CD4-positive, alpha-beta T cell (primary cell): ENCODE measurements at regions not wholly inside any gene's neighbourhood (a gene's known extent, or its start where the extent isn't known, plus 50 kb on each side); places are given as distances from the start of the nearest gene placed in this dataset.
A peak's percentile ranks its signal among the peaks of the same experiment; 100 is the strongest.
"Not testable (repeated sequence)": the region's sequence is repeated elsewhere in the genome, so short reads cannot be mapped to it uniquely, and the experiment has no call there.

Experiments
- ATAC-seq: fragments of 200-7000 bp; cut with Tn5 transposase; one replicate; pipeline ENCODE4 v1.10.0; 2022; ENCODE audit warnings: mild to moderate bottlenecking; ENCODE audit not compliant: poor library complexity
- CTCF ChIA-PET: fragments of 350-600 bp; sonication (Branson Sonifier 250); formaldehyde crosslinking; loops from one replicate; lab custom pipeline; 2021; ENCODE audit warnings: antibody characterized with exemption, inconsistent platforms; lab: Charles Lee
- POLR2A ChIA-PET: fragments of 350-600 bp; sonication (Branson Sonifier 250); formaldehyde crosslinking; loops from one replicate; lab custom pipeline; 2021; ENCODE audit warnings: antibody characterized with exemption, inconsistent platforms; lab: Charles Lee
- DNase-seq, 14 experiments: peaks; one replicate each; pipeline ENCODE4 v3.0.0-alpha.2; 2013 to 2020; ENCODE audit warnings: mixed read lengths in 2 of 14
- H3K27ac ChIP-seq, 2 donors: one replicate each; pipeline versions ENCODE4 v1.5.1 to v1.7.0; 2013; ENCODE audit warnings: low read length in 2 of 2, low read depth in 1 of 2, mild to moderate bottlenecking in 1 of 2
- H3K27me3 ChIP-seq, 2 experiments: 1 replicate in 1 of 2; 2 replicates in 1 of 2; pipeline versions ENCODE4 v1.6.1 to v1.7.0; 2013; ENCODE audit warnings: low read length in 2 of 2, control low read depth in 1 of 2, mild to moderate bottlenecking in 1 of 2, moderate library complexity in 1 of 2; ENCODE audit not compliant: insufficient read depth in 2 of 2, control insufficient read depth in 1 of 2
- H3K36me3 ChIP-seq: one replicate; pipeline ENCODE4 v1.6.1; 2013; ENCODE audit warnings: low read length, control low read depth; ENCODE audit not compliant: insufficient read depth
- H3K4me1 ChIP-seq: one replicate; pipeline ENCODE4 v1.6.1; 2013; ENCODE audit warnings: low read length, control low read depth; ENCODE audit not compliant: insufficient read depth
- H3K4me3 ChIP-seq: one replicate; pipeline ENCODE4 v1.5.1; 2013; ENCODE audit warnings: mild to moderate bottlenecking, low read length, moderate library complexity
- H3K9me3 ChIP-seq, 2 experiments: 1 replicate in 1 of 2; 2 replicates in 1 of 2; pipeline versions ENCODE4 v1.6.1 to v1.7.0; 2013; ENCODE audit warnings: low read length in 2 of 2, mild to moderate bottlenecking in 2 of 2, control low read depth in 1 of 2, moderate library complexity in 1 of 2; ENCODE audit not compliant: control insufficient read depth in 1 of 2, insufficient read depth in 1 of 2
- H3K27ac Mint-ChIP-seq: one replicate; pipeline ENCODE4 v1.8.0; 2020; ENCODE audit warnings: mixed read lengths
- H3K27me3 Mint-ChIP-seq: one replicate; pipeline ENCODE4 v1.8.0; 2021; ENCODE audit warnings: mixed read lengths
- H3K36me3 Mint-ChIP-seq: one replicate; pipeline ENCODE4 v1.8.0; 2021; ENCODE audit warnings: low read depth, mixed read lengths
- H3K4me1 Mint-ChIP-seq: one replicate; pipeline ENCODE4 v1.8.0; 2021; ENCODE audit warnings: low read depth, mixed read lengths
- H3K4me3 Mint-ChIP-seq: one replicate; pipeline ENCODE4 v1.8.0; 2020; ENCODE audit warnings: mild to moderate bottlenecking, mixed read lengths
- H3K9me3 Mint-ChIP-seq: one replicate; pipeline ENCODE4 v1.8.0; 2020; ENCODE audit warnings: mixed read lengths
- CTCF ChIP-seq: fragments of 200-600 bp; IDR thresholded peaks from one replicate; pipeline ENCODE4 v1.8.0; 2022; ENCODE audit warnings: antibody characterized with exemption, mild to moderate bottlenecking
- intact Hi-C, 2 experiments: fragments of 100-400 bp; cut with DNase I in 1 of 2; cut with micrococcal nuclease in 1 of 2; formaldehyde crosslinking; loops; one replicate each; pipeline versions ENCODE4 v1.15.1 to v1.9.0; 2023 to 2025; cut with DNase I, micrococcal nuclease

GRCh38 chr6:27591699-27592480 lies 119.0 kb upstream of the ZNF184 start:
- H3K4me3 Mint-ChIP-seq: no peak overlapping the region
- TF ChIP-seq CTCF: no peak
- no peak overlapping the region for H3K27ac ChIP-seq
- ATAC-seq: no peak
- no peaks in the 10 kb centered on the region for H3K36me3 Mint-ChIP-seq
- DNase-seq: peak in 1 of 14 experiments; percentile 15
- intact Hi-C loops: loop anchor here in 1 of 2 experiments (5.0 kb wide), 1 partner anchor 80 kb away; no protein-coding TSS in a partner anchor
- ChIA-PET CTCF (interaction anchor here (1.0 kb wide), 1 partner anchor 17 kb away, joined by 3 read pairs; no protein-coding TSS in a partner anchor), POLR2A (interaction anchor here (0.6 kb wide), 1 partner anchor 758 kb away, joined by 3 read pairs; the partner anchor contains the start of gene ZKSCAN3)
- H3K9me3 ChIP-seq: peaks cover 0 to 14% of the 10 kb centered on the region in 2 experiments
- H3K36me3 ChIP-seq: no peaks in the 10 kb centered on the region
- no peaks in the 10 kb centered on the region for H3K4me1 Mint-ChIP-seq
- peaks cover 51% of the 10 kb centered on the region for H3K27me3 Mint-ChIP-seq
- H3K27me3 ChIP-seq: peaks cover 56 to 84% of the 10 kb centered on the region in 2 experiments
- H3K9me3 Mint-ChIP-seq: no peaks in the 10 kb centered on the region
- no peak overlapping the region for H3K4me3 ChIP-seq
- no peak overlapping the region for H3K27ac Mint-ChIP-seq
- H3K4me1 ChIP-seq: peaks cover 11% of the 10 kb centered on the region

- H3K4me3 ChIP-seq, intact Hi-C loops, H3K4me3 Mint-ChIP-seq, H3K4me1 Mint-ChIP-seq, CTCF ChIA-PET, POLR2A ChIA-PET, H3K27ac ChIP-seq, H3K27ac Mint-ChIP-seq, H3K4me1 ChIP-seq, H3K9me3 Mint-ChIP-seq, DNase-seq, H3K36me3 Mint-ChIP-seq, ATAC-seq, H3K36me3 ChIP-seq: not testable (repeated sequence)
- Histone ChIP-seq H3K9me3 (peaks cover 3 to 19% of the 10 kb centered on the region in 2 experiments), H3K27me3 (peaks cover 27 to 69% of the 10 kb centered on the region in 2 experiments)
- peaks cover 92% of the 10 kb centered on the region for H3K27me3 Mint-ChIP-seq
Measured at GRCh38 chr6:27585316-27585715, 112.4 kb upstream of the ZNF184 start.

GRCh38 chr6:27584326-27584725 lies 111.4 kb upstream of the ZNF184 start:
- no peaks in the 10 kb centered on the region for H3K4me1 Mint-ChIP-seq
- H3K27me3 ChIP-seq: peaks cover 24 to 71% of the 10 kb centered on the region in 2 experiments
- H3K27ac Mint-ChIP-seq: no peak overlapping the region
- no peaks in the 10 kb centered on the region for H3K4me1 ChIP-seq
- intact Hi-C loops: no loop called here
- TF ChIP-seq CTCF: no peak
- no peaks in the 10 kb centered on the region for H3K36me3 Mint-ChIP-seq
- ATAC-seq (no peak), DNase-seq (no peak)
- H3K27me3 Mint-ChIP-seq: peaks cover 94% of the 10 kb centered on the region
- no peak overlapping the region for H3K4me3 ChIP-seq
- H3K27ac ChIP-seq: no peak overlapping the region
- ChIA-PET POLR2A (no interaction called here), CTCF (no interaction called here)
- peaks cover 2% of the 10 kb centered on the region for H3K9me3 Mint-ChIP-seq
- no peaks in the 10 kb centered on the region for H3K36me3 ChIP-seq
- peaks cover 3 to 16% of the 10 kb centered on the region in 2 experiments for H3K9me3 ChIP-seq
- H3K4me3 Mint-ChIP-seq: no peak overlapping the region
